Adrenal gland (tissue), 9 donors: ENCODE measurements at regions not wholly inside any gene's neighbourhood (a gene's known extent, or its start where the extent isn't known, plus 50 kb on each side); places are given as distances from the start of the nearest gene placed in this dataset.

Experiments used
- DNase-seq, 7 donors: peaks; one replicate each; pipeline ENCODE4 v3.0.0-alpha.2; 2019 to 2020
- H3K27ac ChIP-seq, 5 donors: fragments of 200-600 bp; sonication (generic) in 4 of 5; 1 replicate in 3 of 5; 2 replicates in 2 of 5; pipeline versions ENCODE4 v1.5.1 to v1.8.0; 2016 to 2020; ENCODE audit warnings: mild to moderate bottlenecking in 1 of 5
- H3K27me3 ChIP-seq: fragments of 200-600 bp; 2 replicates; pipeline ENCODE4 v1.8.0; 2021
- H3K36me3 ChIP-seq, 2 donors: fragments of 200-600 bp; replicated peaks in 1 of 2; 1 replicate in 1 of 2; 2 replicates in 1 of 2; pipeline versions ENCODE4 v1.5.1 to v1.8.0; 2018 to 2022
- H3K4me1 ChIP-seq, 2 donors: fragments of 200-600 bp; replicated peaks in 1 of 2; 1 replicate in 1 of 2; 2 replicates in 1 of 2; pipeline versions ENCODE4 v1.5.1 to v1.8.0; 2018 to 2021
- H3K4me3 ChIP-seq, 4 donors: fragments of 200-600 bp; sonication (generic) in 3 of 4; one replicate each; pipeline ENCODE4 v1.5.1; 2016 to 2018
- H3K9me3 ChIP-seq, 3 donors: fragments of 200-600 bp; sonication (generic) in 1 of 3; replicated peaks in 1 of 3; 1 replicate in 2 of 3; 2 replicates in 1 of 3; pipeline versions ENCODE4 v1.5.1 to v1.8.0; 2016 to 2021
- POLR2A ChIP-seq, 2 donors: fragments of 450-650 bp; IDR thresholded peaks; one replicate each; pipeline ENCODE4 v1.6.1; 2017; ENCODE audit warnings: antibody characterized with exemption in 2 of 2, mild to moderate bottlenecking in 2 of 2, moderate library complexity in 1 of 2
- WGBS, 4 donors: extraction: QIAGEN DNeasy Blood & Tissue Kit in 2 of 4; methylation state at CpG; one replicate each; pipeline versions ENCODE4 v1.1.5 to v1.1.7; 2013 to 2017; 5-methylcytosine and 5-hydroxymethylcytosine counted together
- intact Hi-C, 2 donors: fragments of 100-400 bp; cut with DNase I; formaldehyde crosslinking; loops; one replicate each; pipeline versions ENCODE4 v1.14.1 to v1.15.0; 2022 to 2023
- TF ChIP-seq, protein P1 (sequence below), 6 experiments: fragments of 450-650 bp in 4 of 6; fragments of 200-600 bp in 2 of 6; sonication (generic) in 1 of 6; IDR thresholded peaks; 1 replicate in 5 of 6; 2 replicates in 1 of 6; pipeline versions ENCODE4 v1.5.1 to v1.8.0; 2016 to 2021; ENCODE audit warnings: antibody characterized with exemption in 6 of 6, mild to moderate bottlenecking in 2 of 6, moderate library complexity in 1 of 6
- donor health status: healthy with polysubstance abuse.
- donor health status: Bipolar disorder and iron deficiency.
- donor health status: DM: yes; HTN: yes; CAD: no.
- donor health status: DM: no; HTN: no; CAD: no.
- donor health status: DM: no; HTN: no; CAD: no.

DNA sequence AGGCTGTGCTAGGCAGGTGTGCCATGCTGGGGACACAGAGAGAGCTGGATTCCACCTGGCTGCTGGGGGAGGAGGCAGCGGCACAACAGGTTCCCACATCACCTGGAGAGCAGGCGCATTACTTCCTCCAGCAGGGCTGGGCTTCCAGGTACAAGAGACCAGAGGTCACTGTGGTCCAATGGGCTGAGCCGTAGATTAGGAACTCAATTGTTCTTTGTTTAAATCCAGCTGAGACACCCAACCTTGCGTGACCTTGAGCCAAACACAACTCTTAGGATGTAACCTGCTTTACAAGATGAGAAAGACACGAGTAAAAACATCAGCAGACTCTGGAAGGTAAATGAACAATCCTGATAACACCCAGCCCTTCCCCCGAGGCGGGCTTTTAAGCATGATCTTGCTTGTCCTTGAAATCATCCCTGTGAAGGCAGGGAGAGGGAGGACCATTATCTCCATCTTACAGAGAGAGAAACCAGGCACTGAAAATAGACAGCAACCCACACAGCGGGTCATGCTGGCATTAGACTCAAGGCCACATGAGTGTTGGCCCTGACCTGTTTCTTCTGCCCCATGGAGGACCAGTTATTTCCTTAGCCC lies 216.5 kb upstream of the RREB1 start:
- H3K4me1 ChIP-seq, result peaks cover 35 to 40% of the 10 kb centered on the region in 2 donors
- no peak overlapping the region for H3K4me3 ChIP-seq
- H3K27me3 ChIP-seq, result no peaks in the 10 kb centered on the region
- peak in 1 of 7 donors; percentile 36 for DNase-seq
- H3K36me3 ChIP-seq, result no peaks in the 10 kb centered on the region
- 67 to 83% (median 73%) methylated on average over 6 to 8 of the region's 8 CpGs for WGBS, 4 donors
- no peak for TF ChIP-seq POLR2A (IDR thresholded peaks at IDR 0.05)
- TF ChIP-seq, protein P1, sequence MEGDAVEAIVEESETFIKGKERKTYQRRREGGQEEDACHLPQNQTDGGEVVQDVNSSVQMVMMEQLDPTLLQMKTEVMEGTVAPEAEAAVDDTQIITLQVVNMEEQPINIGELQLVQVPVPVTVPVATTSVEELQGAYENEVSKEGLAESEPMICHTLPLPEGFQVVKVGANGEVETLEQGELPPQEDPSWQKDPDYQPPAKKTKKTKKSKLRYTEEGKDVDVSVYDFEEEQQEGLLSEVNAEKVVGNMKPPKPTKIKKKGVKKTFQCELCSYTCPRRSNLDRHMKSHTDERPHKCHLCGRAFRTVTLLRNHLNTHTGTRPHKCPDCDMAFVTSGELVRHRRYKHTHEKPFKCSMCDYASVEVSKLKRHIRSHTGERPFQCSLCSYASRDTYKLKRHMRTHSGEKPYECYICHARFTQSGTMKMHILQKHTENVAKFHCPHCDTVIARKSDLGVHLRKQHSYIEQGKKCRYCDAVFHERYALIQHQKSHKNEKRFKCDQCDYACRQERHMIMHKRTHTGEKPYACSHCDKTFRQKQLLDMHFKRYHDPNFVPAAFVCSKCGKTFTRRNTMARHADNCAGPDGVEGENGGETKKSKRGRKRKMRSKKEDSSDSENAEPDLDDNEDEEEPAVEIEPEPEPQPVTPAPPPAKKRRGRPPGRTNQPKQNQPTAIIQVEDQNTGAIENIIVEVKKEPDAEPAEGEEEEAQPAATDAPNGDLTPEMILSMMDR (IDR thresholded peaks at IDR 0.05), result no peak
- H3K27ac ChIP-seq, result peak overlapping the region; percentile 26 to 88 (median 82)
- intact Hi-C loops, result no loop called here
- no peaks in the 10 kb centered on the region for H3K9me3 ChIP-seq

DNA sequence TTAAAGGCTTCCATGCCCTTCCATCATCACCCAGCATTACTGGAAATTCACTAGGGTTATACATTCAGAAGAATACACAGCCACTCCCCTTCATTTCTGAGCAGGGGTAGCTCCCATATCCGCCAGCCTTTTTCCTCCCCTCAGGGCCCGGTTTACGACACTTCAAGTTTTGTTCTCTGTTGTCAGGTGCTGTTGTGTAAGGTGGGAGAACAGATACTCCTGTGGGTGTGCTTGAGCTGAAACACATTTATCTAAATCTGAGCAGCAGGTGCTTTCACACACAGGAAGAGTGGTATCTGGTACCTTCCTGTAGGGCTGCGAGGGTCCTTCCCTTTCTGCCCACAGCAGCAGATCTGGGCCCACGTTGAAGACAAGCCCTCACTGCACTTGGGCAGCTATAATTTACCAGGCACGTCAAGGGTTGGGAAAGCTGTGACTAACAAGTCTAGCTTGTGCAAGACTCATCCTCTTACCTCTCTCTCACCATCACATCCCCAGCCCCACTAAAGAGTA lies 215.8 kb upstream of the RREB1 start:
- 61 to 71% (median 62%) methylated on average over 5 to 6 of the region's 6 CpGs for WGBS, 4 donors
- TF ChIP-seq POLR2A (IDR thresholded peaks at IDR 0.05), result no peak
- TF ChIP-seq, protein P1 (IDR thresholded peaks at IDR 0.05), result no peak
- Histone ChIP-seq H3K27me3 (no peaks in the 10 kb centered on the region), H3K36me3 (no peaks in the 10 kb centered on the region), H3K4me3 (no peak overlapping the region), H3K27ac (peak overlapping the region; percentile 26 to 88 (median 82)), H3K4me1 (peaks cover 35 to 39% of the 10 kb centered on the region in 2 donors), H3K9me3 (no peaks in the 10 kb centered on the region)
- peak in 2 of 7 donors; percentile 43 to 59 for DNase-seq
- intact Hi-C loops, result no loop called here

DNA sequence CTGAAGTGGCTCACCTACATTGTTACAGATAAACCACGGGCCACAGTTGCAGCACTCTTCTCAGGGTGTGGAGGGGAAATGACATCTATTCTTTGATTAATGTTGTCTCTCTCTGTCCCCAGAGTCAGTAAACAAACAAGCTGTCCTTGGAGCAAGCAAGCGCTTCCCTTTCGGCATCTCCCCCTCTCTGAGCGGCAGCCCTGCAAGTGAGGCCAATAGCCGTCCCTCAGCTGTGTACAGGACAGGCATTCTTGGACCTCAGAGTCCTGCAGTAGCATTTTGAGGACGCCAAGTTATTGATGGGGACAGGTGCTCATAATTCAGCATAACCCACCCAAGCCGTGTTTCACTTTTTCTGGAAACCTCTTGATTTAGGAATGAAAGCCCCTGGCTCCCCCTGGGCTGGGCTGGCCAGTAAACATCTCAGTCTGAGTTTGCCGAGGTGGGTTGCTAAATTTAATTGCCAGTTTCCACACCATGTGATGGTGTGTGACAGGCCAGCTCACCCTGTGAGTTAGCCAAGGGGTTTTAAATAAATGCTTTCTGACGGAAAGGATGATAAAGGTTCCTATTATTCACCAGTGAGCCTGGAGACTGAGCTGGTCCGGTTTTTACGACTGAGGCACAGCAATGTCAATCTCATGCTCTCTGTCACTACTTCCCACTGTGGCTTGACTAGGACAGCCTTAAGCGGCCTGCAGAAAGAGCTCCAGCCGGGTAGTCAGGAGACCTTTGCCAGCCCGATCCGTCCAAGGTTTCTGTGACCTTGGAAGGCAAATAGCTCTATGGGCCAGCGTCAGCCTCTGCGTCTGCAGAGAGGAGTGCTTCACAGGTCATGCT lies 214.8 kb upstream of the RREB1 start:
- Histone ChIP-seq H3K27me3 (no peaks in the 10 kb centered on the region), H3K4me1 (peaks cover 35 to 39% of the 10 kb centered on the region in 2 donors), H3K4me3 (no peak overlapping the region), H3K27ac (peak overlapping the region; percentile 70 to 88 (median 82)), H3K36me3 (no peaks in the 10 kb centered on the region), H3K9me3 (no peaks in the 10 kb centered on the region)
- peak in 6 of 7 donors; percentile 74 to 88 (median 79) for DNase-seq
- TF ChIP-seq, protein P1 (IDR thresholded peaks at IDR 0.05), result no peak
- TF ChIP-seq POLR2A (IDR thresholded peaks at IDR 0.05), result peak in 1 of 2 donors; percentile 46
- intact Hi-C loops, result no loop called here
- 30 to 54% (median 36%) methylated on average over 14 to 17 of the region's 17 CpGs for WGBS, 4 donors

DNA sequence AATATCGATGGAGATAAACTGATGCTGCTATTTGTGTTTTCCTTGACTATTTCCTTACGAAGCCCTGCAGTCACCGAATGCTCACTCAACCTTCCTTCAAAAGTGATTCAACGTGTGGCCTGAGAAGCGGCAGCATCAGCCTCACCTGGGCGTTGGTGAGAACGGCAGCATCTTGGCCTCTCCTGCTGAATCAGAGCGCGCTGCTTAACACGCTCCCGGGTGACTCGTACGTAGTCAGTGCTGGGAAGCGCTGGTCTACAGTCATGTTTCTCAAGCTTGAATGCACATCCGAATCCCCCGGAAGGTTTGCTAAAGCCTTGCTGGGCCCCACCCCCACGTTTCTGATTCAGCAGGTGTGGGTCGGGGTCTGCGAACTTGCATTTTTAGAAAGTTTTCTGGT lies 214.1 kb upstream of the RREB1 start:
- H3K9me3 ChIP-seq, result no peaks in the 10 kb centered on the region
- no peaks in the 10 kb centered on the region for H3K36me3 ChIP-seq
- no peak overlapping the region for H3K4me3 ChIP-seq
- H3K27me3 ChIP-seq, result no peaks in the 10 kb centered on the region
- TF ChIP-seq, protein P1 (IDR thresholded peaks at IDR 0.05), result no peak
- TF ChIP-seq POLR2A (IDR thresholded peaks at IDR 0.05), result no peak
- 73 to 82% (median 81%) methylated on average over 18 to 19 of the region's 19 CpGs for WGBS, 4 donors
- intact Hi-C loops, result no loop called here
- H3K4me1 ChIP-seq, result peaks cover 35 to 39% of the 10 kb centered on the region in 2 donors
- peak overlapping the region; percentile 70 to 88 (median 82) for H3K27ac ChIP-seq
- DNase-seq, result no peak
